HG03378 (cell line): ENCODE measurements at regions not wholly inside any gene's neighbourhood (a gene's known extent, or its start where the extent isn't known, plus 50 kb on each side); places are given as distances from the start of the nearest gene placed in this dataset.

ENCODE experiments used
- ATAC-seq: cut with Tn5 transposase; IDR thresholded peaks from one replicate; pipeline ENCODE4 v1.9.1; 2021; ENCODE audit warnings: mild to moderate bottlenecking, moderate library complexity; ENCODE audit not compliant: unreplicated experiment

DNA sequence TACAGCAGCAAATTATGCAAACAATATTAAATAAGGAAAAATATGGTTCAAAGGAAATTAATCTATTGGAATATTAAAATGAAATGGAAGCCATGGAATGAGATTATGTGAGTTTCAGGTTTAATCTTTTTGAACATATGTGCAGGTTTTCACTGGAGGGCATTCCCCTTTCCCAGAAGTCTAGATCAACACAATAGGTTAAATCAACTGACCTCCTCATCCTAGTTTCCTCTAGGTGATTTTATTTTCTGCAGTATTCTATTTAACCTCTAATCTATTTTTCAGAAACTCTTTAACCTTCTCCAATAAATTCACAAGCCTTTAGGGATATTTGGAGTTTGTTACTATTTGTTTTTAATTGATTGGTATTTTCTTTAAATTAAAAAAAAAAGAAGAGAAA is 2657.6 kb upstream of the PCDH20 start:
- no peak for ATAC-seq

DNA sequence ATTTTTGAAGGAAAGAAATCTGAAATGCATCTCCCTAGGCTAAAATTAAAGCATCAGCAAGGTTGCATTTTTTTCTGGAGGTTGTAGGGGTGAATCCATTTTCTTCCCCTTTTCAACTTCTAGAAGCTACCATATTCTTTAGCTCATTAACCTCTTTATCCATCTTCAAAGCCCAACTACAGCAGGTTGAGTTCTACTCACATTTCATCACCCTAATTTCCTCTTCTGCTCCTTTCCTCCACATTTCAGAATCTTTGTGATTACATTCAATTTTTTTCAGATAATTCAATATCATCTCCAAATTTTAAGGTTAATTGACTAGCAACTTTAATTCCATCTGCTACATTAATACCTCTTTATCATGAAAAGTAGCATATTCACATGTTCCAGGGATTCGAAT is 2655.7 kb upstream of the PCDH20 start:
- no peak for ATAC-seq

DNA sequence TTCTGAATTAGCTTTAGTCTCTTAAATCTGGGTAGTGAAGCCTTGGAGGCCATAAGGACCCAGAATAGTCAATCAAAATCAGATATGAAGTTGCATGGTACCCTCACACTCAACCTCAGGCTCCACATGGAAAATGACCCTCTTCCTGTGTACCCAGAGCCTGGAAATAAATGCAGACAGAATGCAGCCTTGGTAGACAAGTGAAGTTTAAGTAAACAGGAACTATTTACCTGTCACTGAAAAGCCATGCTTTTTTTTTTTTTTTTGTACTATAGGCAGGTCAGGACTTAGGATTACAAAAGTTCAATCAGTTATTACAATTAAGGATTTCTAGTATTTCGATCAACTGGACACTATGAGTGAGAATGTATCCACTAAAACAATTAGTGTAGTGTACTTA is 2654.2 kb upstream of the PCDH20 start:
- no peak for ATAC-seq

DNA sequence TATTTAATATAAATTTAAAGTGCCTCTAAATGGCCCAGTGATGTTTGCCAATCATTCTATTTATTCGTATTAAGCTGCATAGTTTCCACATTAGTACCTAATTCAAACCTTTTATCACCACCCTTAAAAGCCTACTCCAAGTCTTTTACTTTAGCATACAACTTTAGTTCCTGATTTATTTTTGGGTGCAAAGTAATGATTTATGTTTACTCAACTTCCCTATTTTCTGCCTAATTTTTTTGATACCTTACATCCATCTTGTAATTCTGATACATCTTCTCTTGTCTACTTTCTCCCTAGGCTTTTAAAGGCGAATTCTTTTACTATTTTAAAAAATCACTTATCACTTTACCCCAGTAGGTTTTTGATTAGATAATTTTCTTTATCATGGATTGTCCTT is 2651.1 kb upstream of the PCDH20 start:
- ATAC-seq: no peak

DNA sequence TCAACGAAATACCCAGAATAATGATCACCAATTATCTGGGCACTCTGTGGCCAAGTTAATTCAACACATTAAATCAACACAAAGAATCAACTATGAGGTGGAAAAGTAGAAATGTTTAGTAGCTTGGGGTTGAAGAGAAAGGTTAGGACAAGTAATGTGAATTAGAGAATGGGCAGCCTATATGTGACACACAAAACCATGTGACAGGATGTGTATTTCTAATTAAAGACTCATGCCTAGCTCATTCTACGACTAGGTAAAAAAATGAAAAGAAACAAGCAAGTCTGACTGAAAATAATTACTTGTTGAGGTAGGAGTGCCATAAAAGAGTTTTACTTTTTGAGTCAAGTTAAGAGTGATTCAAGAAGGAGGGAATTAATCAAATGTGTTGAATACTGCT is 2646.0 kb upstream of the PCDH20 start:
- ATAC-seq: no peak

DNA sequence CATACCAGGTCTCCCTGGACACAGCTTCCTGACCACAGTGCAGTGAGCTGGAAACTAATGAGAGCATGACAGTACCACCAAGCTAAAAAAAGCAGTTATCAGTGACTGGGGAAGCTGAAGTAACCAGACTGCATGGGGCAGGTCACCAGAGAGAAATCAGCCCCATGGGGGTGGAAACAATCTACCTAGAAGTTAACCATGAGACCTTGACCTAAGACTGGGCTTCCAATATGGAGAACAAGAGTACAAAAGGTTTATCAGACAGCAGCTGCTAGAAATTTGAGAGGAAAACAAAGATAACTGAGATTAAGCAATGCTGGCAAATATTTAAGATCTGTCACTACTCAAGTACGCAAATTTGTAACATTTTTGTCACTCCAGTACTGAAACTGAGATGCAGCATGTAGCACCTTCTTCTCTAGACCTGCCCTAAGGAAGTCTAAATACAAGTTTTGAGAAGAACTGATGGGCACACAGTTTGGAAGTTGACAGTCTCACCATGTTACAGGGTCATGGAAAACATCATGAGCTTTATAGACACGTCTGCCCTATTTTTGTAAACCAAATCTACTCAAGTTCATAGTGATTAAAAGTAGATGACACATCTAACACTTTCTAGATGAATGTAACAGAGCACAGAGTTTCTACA is 2641.8 kb upstream of the PCDH20 start:
- no peak for ATAC-seq

DNA sequence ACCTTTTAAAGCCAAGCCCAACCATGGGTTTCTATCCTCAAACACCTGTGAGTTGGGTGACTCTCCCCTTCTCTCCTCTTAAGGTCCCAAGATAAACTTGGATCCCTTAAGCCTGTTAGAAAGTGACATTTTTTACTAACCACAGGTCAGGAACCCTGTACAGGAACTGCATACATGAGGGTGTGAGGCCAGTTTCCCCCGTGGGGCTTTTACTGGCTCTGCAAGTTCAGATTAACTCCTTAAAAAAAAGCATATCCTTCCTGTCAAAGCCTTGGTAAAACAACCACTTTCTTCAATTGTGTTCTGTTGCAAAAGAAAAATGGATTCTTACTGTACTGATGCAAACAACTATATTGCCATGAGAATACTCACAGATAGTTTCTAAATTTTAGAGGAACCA is 2638.7 kb upstream of the PCDH20 start:
- ATAC-seq: no peak

DNA sequence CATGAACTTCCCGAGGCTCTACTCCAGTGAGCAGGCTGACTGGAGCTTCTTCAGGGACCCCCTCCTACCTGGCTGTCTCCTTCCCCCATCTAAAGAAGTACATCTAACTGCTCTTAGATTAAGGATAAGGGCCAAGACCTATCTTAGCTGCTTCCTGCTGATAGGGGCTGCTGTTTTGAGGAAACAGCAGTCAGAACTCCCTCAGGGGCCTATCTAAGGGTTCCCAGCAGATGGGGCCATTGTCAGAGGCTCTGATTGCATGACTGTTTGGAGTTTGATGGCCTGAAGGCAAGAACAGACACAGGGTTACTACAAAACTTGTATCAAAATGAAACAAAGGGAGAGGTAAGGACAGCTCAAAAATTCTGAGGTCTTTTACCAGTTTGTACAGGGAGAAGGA is 2636.9 kb upstream of the PCDH20 start:
- no peak for ATAC-seq

DNA sequence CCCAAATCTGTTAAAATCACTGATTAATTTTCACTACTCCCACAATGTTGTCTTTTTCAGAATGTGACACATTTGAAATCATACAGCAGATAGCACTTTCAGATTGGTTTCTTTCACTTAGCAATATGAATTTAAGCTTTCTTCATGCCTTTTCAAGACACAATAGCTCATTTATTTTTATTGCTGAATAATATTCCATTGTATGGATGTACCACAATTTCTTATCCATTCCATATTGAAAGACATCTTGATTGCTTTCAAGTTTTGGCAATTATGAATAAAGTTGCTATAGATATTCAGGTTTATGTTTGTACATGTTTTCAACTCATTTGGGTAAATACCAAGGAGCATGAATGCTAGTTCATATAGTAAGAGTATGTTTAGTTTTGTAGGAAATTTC is 2635.6 kb upstream of the PCDH20 start:
- no peak for ATAC-seq

DNA sequence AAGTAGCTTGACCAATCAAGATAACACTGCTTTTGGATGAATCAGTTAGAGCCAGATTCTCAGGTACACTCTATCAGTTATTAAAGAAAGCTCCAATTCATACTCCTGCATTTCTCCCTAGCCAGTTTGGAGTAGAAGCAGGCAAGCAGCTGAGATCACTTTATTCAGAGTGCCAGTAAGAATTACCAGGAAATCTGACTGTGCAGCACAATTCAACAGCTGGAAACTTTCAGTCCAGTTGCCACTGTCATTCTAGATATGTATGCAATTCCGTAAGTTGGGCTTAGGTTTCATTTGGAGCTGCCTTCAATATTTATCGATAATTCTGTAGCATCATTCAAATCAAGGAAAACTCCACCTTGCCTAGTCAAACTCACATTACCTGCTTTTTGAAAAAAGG is 2625.6 kb upstream of the PCDH20 start:
- ATAC-seq: no peak

DNA sequence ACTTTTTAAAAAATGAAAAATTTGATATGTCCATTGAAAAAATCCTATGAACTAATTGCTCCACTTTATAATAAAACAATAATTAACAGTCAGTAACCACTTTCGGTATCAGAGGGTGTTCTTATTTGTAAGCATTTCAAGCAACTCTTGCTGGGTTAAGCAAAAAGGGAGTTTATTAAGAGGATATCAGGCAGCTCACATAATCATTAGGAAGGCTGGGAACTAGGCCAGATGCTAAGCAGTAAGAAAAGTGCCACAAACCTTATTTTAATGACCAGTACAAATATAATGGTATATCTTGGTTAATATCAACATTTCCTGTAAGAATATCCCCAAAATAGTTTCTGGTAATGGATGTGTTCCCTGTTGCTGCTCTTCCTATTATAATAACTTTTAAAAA is 2618.3 kb upstream of the PCDH20 start:
- ATAC-seq: no peak

DNA sequence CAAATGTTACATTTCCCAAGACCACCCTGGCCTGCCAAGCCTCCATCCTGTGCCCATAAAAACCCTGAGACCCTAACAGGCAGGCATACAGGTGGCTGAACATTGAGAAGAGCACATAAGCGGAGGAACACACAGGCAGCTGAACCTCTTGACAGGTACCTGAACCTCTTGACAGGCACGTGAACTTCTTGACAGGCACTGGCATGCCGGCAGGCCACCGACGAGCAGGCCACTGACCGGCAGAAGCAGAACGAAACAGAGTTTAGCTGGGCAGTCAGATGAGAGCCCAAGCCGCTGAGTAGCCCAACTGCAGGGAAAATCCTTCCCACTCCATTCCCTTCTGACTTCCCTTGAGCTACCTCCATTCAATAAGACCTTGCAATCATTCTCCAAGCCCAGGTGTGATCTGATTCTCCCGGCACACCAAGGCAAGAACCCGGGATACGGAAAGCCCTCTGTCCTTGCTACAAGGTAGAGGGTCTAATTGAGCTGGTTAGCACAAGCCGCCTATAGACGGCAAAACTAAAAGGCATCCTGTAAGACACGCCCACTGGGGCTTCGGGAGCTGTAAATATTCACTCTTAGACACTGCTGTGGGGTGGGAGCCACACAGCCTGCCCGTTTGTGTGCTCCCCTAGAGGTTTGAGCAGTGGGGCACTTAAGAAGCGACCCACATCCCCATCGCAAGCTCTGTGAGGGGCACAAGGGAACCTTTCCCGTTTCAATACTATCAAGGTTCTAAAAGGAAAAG is 2613.9 kb upstream of the PCDH20 start:
- no peak for ATAC-seq

DNA sequence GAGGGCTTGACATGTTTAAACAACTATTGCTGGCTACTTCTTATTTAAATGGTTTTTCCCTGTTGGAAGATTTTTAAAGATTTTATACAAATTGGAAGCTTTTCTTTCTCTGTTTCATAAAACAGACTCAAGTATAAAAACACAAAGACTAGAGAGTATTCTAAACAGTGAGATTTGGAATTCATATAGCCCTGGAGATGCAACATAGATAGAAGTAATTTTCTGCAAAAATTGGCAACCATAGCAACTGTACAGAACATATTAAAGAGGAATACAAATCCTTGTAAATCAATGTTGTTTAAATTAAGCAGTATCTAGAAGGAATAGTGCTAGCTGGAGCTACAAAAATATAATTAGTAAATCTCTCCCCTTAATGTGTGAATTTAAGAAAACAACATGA is 2612.9 kb upstream of the PCDH20 start:
- no peak for ATAC-seq

DNA sequence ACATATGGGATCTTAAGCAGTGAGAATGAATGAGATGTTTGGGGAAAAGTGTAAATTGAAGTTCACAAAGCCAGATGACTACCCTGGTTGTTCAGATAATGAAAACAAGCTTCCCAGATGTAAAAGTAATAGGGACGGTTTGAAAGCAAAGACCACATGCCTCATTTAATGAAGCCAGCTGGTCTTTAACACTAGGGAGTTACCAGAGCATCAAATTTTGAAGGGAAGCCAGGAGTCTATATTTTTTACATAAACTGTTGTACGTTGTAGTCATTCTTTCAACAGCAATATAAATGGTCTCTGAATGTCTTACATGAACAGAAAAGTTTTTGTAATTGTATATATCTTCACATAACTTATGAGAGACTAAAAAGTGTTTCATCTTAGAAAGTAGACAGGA is 2604.5 kb upstream of the PCDH20 start:
- ATAC-seq: no peak

DNA sequence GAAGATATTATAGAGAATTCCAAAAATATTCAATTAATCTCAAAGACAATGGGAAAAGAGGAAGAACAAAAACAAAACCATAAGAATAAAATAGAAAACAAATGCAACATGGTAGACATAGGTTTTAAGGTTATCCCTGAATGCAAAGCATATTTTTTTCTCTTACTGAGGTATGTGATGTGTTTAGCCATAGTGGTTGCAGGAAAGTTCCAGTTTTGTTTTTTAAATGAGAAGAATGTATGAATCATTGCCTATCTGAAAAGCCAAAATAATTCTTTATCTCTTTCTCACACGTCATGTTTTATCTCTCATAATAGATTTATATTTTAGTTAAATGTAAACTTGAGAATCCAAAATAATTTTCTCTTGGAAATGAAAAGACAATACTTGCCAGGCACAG is 2591.7 kb upstream of the PCDH20 start:
- no peak for ATAC-seq

DNA sequence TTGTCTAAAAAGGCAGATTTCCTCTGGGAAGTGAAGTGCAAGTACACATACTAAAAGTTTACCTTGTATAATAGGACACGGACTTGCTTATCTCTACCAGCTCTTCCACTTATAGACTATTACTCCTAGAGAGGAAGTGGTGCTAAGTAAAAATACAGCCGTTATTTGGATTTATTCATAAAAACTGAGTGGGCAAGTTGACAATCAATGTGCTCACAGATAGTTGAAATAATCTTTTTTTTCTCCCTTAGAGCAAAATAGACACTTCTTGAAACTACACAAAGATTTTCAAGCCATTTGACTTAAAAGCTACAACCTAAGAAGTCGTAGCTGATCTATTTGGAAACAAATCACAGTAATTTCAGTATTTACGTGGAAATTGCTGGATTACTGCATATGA is 2584.7 kb upstream of the PCDH20 start:
- ATAC-seq: no peak

DNA sequence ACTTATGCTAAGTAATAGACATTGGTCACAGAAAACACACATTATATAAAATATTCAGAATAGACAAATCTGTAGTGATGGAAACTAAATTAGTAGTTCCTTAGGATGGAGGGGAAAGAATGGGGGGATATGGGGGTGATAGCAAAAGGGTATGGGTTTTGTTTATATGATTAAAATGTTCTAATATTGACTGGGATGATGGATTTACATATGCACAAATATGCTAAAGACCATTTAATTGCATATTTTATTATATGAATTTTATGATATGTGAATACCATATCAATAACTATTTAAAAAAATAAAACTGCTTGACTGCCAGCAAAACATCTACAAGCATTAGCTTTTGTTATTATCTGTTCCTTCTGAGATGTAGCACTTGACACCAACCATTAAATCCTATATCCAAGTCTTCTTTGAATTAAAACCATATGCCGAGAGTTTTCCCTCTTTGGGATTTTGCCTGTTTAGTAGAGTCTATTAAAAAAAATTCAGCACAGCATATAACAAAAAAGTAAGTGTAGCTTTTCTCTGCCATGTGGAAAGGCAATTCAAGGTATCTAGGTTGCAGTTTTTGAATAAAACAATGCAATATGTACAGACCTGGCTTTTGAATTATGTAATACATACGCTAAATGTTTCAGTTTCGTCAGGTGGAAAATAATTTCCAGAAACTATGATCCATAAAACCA is 2584.1 kb upstream of the PCDH20 start:
- ATAC-seq: no peak

DNA sequence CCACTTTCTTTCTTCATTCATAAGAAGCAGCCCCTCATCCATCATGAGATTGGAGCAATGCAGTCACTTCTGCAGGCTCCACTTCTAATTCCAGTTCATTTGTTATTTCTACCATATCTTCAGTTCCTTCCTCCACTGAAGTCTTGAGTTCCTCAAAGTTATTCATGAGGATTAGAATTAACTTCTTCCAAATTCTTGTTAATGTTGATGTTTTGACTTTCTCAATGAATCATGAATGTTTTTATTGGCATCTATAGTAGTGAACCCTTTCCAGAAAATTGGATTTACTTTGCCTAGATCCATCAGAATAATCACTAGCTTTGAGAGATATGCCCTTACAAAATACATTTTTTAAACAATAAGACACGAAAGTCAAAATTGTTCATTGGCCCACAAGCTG is 2567.7 kb upstream of the PCDH20 start:
- ATAC-seq: no peak

DNA sequence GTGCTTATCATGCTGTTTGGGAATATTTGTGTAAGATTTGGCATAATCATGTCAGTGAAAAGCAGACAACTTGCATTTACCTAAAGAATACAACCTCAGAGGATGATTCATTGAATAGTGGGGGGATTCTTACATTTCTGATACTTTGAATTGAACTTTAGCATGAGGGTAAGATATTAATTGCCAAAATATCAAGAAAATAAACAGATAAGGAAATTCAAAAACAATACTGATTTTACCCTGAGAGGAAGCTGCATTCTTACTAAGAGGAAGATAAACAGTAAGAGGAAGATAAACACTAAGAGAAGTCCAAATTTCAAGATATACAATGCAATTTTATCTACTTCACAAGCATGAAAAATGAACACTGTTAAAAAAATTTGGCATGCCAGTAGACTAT is 2564.3 kb upstream of the PCDH20 start:
- no peak for ATAC-seq

DNA sequence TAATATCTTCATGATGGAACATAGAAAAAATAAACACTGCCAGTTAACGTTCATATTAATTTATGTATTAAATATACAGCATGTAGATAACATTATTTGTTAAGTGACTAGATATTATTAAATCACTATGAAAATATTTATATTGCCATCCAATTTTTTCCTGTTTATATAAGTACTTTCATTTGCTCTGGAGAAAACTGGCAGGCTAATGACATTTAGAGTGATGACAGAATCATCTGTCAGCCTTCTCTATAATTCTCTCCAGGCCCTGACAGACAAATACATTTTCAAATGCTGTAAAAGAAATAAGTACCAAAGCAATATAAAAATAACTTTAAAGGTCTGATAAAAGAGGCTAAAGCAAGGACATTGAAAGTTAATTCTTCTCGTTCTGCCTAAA is 2556.7 kb upstream of the PCDH20 start:
- ATAC-seq: no peak

DNA sequence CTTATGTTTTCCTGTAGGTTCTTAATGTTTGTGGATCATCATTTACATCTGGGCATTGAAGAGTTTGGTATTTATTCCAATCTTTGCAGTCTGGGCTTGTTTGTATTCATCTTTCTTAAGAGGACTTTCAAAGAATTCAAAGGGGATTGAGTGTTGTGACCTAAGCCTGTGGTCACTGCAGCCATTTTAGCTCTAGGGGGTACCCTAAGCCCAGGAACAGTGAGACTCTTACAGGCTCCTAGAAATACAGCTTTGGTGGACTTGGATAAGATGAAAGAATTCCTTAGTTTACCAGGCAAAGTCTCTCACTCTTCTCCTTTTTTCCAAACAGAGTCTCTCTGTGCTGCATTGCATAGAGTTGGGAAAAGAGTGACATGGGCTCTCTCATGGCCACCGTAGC is 2539.0 kb upstream of the PCDH20 start:
- ATAC-seq: no peak

DNA sequence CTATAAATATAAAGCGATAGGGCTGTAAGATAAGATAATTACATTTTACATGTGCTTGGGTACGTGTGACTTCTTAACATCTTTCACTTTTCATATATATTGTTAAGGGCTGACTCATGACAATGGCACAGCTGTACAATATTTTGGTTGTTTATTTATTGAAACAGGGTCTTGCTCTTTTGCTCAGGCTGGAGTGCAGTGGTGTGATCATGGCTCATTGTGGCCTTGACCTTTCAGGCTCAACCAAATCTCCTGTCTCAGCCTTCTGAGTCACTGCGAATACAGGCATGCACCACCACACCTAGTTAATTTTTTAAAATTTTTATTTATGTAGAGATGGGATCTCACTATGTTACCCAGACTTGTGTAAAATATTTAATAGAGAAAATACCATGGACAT is 2532.4 kb upstream of the PCDH20 start:
- ATAC-seq: no peak
